H1 (cell line): ENCODE measurements at regions not wholly inside any gene's neighbourhood (a gene's known extent, or its start where the extent isn't known, plus 50 kb on each side); places are given as distances from the start of the nearest gene placed in this dataset.

Source experiments
- CTCF ChIP-seq, 3 experiments: IDR thresholded peaks; 1 replicate in 2 of 3; 2 replicates in 1 of 3; pipeline versions ENCODE4 v1.5.1 to v1.6.1; 2011; ENCODE audit warnings: low read length in 3 of 3, mild to moderate bottlenecking in 3 of 3, inconsistent platforms in 2 of 3, low read depth in 1 of 3, moderate library complexity in 1 of 3; ENCODE audit not compliant: insufficient read depth in 1 of 3; ENCODE audit errors: control extremely low read depth in 1 of 3
- FOSL1 ChIP-seq: IDR thresholded peaks from 2 replicates; pipeline ENCODE4 v1.6.1; 2011; ENCODE audit warnings: mild to moderate bottlenecking, low read depth, low read length, moderate library complexity; ENCODE audit not compliant: insufficient read depth
- RAD21 ChIP-seq, 2 experiments: IDR thresholded peaks in 1 of 2; conservative IDR thresholded peaks in 1 of 2; 2 replicates each; pipeline ENCODE4 v1.6.1; 2011; ENCODE audit warnings: low read depth in 2 of 2, low read length in 2 of 2, improper control_type of control experiment in 1 of 2, inconsistent platforms in 1 of 2, mild to moderate bottlenecking in 1 of 2, moderate library complexity in 1 of 2

GRCh38 chr10:8539056-8539455 is 484.6 kb downstream of the GATA3 start:
- no peak for TF ChIP-seq RAD21 (IDR thresholded peaks at IDR 0.05 in 1 of 2, conservative IDR thresholded peaks at IDR 0.05 in 1 of 2; ENCODE audit: low read depth in 2 of 2, low read length in 2 of 2)
- no peak for TF ChIP-seq CTCF (IDR thresholded peaks at IDR 0.05; ENCODE audit: control extremely low read depth in 1 of 3, insufficient read depth in 1 of 3, low read depth in 1 of 3, low read length in 3 of 3)
- TF ChIP-seq FOSL1 = no peak
